HG03196 (cell line): ENCODE measurements at regions not wholly inside any gene's neighbourhood (a gene's known extent, or its start where the extent isn't known, plus 50 kb on each side); places are given as distances from the start of the nearest gene placed in this dataset.
"Not testable (repeated sequence)": the region's sequence is repeated elsewhere in the genome, so short reads cannot be mapped to it uniquely, and the experiment has no call there.

ENCODE experiments used
- ATAC-seq: cut with Tn5 transposase; IDR thresholded peaks from one replicate; pipeline ENCODE4 v1.9.1; 2021; ENCODE audit not compliant: unreplicated experiment

- not testable (repeated sequence) for ATAC-seq
These were observed 340.1 kb downstream of the BMP4 start for GRCh38 chr14:53616536-53616935.

GRCh38 chr14:53615252-53615651 lies 341.4 kb downstream of the BMP4 start:
- ATAC-seq = no peak

GRCh38 chr14:53613404-53614253 lies 343.0 kb downstream of the BMP4 start:
- ATAC-seq = peak; percentile 96

- no peak for ATAC-seq
These were observed 345.7 kb downstream of the BMP4 start for GRCh38 chr14:53610947-53611346.

- no peak for ATAC-seq
These were observed 347.6 kb downstream of the BMP4 start for GRCh38 chr14:53609009-53609408.

- peak; percentile 36 for ATAC-seq
These were observed 348.3 kb downstream of the BMP4 start for GRCh38 chr14:53608369-53608768.

- ATAC-seq = no peak
These were observed 350.4 kb downstream of the BMP4 start for GRCh38 chr14:53606203-53606602.

- ATAC-seq = no peak
These were observed 351.1 kb downstream of the BMP4 start for GRCh38 chr14:53605562-53605961.

GRCh38 chr14:53603994-53604393 lies 352.6 kb downstream of the BMP4 start:
- ATAC-seq = no peak

- no peak for ATAC-seq
These were observed 355.2 kb downstream of the BMP4 start for GRCh38 chr14:53601409-53601808.

GRCh38 chr14:53599221-53599945 lies 357.2 kb downstream of the BMP4 start:
- ATAC-seq = no peak

GRCh38 chr14:53596853-53597525 lies 359.6 kb downstream of the BMP4 start:
- no peak for ATAC-seq

- no peak for ATAC-seq
These were observed 364.8 kb downstream of the BMP4 start for GRCh38 chr14:53591816-53592215.

GRCh38 chr14:53581504-53581903 lies 375.1 kb downstream of the BMP4 start:
- no peak for ATAC-seq

GRCh38 chr14:53571641-53572328 lies 384.8 kb downstream of the BMP4 start:
- ATAC-seq = no peak

- ATAC-seq = peak; percentile 96
These were observed 385.9 kb downstream of the BMP4 start for GRCh38 chr14:53570411-53571387.

- ATAC-seq = no peak
These were observed 387.2 kb downstream of the BMP4 start for GRCh38 chr14:53569446-53569845.

- no peak for ATAC-seq
These were observed 389.3 kb downstream of the BMP4 start for GRCh38 chr14:53567236-53567780.

GRCh38 chr14:53564870-53565269 lies 391.8 kb downstream of the BMP4 start:
- ATAC-seq = no peak

GRCh38 chr14:53563628-53564027 lies 393.0 kb downstream of the BMP4 start:
- no peak for ATAC-seq
